ENCODE measurements at regions not wholly inside any gene's neighbourhood (a gene's known extent, or its start where the extent isn't known, plus 50 kb on each side); places are given as distances from the start of the nearest gene placed in this dataset.

DNA sequence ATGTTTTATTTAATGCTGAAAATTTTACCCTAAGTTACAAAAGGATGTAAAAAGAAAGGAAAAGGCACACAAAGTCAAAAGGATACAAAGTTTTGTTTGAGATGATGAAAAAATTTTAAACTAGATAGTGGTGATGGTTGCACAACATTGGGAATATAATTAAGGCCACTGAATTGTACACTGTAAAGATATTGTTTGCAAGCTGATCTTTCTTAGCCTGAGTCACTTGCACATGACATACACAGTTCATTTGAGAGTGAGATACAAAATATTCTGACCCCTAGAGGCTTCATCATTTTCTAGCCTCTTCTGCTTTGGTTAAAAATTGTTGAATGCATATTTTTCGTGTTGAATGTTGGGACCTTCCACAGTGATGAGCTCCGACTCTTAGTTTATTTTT, 462.6 kb downstream of the HDGFL1 start:
- DNase-seq (ENCODE audit: extremely low spot score): no peak
- intact Hi-C loops (cut with DNase I): no loop called here
- TF ChIP-seq POLR2A (IDR thresholded peaks at IDR 0.05; ENCODE audit: low read depth) (no peak), POLR2AphosphoS5 (IDR thresholded peaks at IDR 0.05) (no peak), EP300 (IDR thresholded peaks at IDR 0.05) (no peak)
- TF ChIP-seq, protein P1, sequence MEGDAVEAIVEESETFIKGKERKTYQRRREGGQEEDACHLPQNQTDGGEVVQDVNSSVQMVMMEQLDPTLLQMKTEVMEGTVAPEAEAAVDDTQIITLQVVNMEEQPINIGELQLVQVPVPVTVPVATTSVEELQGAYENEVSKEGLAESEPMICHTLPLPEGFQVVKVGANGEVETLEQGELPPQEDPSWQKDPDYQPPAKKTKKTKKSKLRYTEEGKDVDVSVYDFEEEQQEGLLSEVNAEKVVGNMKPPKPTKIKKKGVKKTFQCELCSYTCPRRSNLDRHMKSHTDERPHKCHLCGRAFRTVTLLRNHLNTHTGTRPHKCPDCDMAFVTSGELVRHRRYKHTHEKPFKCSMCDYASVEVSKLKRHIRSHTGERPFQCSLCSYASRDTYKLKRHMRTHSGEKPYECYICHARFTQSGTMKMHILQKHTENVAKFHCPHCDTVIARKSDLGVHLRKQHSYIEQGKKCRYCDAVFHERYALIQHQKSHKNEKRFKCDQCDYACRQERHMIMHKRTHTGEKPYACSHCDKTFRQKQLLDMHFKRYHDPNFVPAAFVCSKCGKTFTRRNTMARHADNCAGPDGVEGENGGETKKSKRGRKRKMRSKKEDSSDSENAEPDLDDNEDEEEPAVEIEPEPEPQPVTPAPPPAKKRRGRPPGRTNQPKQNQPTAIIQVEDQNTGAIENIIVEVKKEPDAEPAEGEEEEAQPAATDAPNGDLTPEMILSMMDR (IDR thresholded peaks at IDR 0.05): no peak

DNA sequence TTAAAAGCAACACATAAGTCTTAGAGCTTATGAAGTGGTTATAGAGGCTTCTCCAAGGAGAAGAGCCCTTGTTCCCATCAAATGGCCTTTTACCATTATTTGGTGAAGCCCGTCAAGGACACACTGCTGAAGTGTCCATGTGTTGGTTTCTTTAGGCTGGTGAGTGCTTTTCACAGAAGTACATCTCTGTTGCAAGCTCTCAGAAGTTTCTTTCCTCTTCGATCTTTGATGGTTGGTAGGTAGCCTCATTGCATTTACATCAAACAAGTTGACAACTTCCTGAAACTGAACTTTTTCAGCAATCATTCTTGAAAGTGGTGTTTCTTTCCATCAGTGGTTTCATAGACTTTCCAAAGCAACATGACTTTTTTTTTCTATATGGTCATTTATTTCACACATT, 465.6 kb downstream of the HDGFL1 start:
- intact Hi-C loops (cut with DNase I): no loop called here
- H3K4me3 ChIP-seq: no peak overlapping the region
- DNase-seq (ENCODE audit: extremely low spot score): no peak
- no peak overlapping the region for H3K27ac ChIP-seq (replicated peaks in 1 of 4)
- H3K36me3 ChIP-seq: no peaks in the 10 kb centered on the region
- 96% methylated on average over 2 of the region's 2 CpGs for WGBS
- no peak for TF ChIP-seq POLR2A (IDR thresholded peaks at IDR 0.05; ENCODE audit: low read depth)
- no peak for TF ChIP-seq POLR2AphosphoS5 (IDR thresholded peaks at IDR 0.05)
- TF ChIP-seq, protein P1 (IDR thresholded peaks at IDR 0.05): no peak
- no peak for TF ChIP-seq EP300 (IDR thresholded peaks at IDR 0.05)
- H3K27me3 ChIP-seq: no peaks in the 10 kb centered on the region
- no peaks in the 10 kb centered on the region for H3K4me1 ChIP-seq
- no peaks in the 10 kb centered on the region for H3K9me3 ChIP-seq

More for the DNA sequence above, 462.6 kb downstream of the HDGFL1 start:
- whole genome bisulfite sequencing: 93% methylated on average over 2 of the region's 2 CpGs
- Histone ChIP-seq H3K36me3 (no peaks in the 10 kb centered on the region), H3K9me3 (no peaks in the 10 kb centered on the region), H3K4me1 (no peaks in the 10 kb centered on the region), H3K27ac (replicated peaks in 1 of 4) (no peak overlapping the region), H3K27me3 (no peaks in the 10 kb centered on the region), H3K4me3 (no peak overlapping the region)

DNA sequence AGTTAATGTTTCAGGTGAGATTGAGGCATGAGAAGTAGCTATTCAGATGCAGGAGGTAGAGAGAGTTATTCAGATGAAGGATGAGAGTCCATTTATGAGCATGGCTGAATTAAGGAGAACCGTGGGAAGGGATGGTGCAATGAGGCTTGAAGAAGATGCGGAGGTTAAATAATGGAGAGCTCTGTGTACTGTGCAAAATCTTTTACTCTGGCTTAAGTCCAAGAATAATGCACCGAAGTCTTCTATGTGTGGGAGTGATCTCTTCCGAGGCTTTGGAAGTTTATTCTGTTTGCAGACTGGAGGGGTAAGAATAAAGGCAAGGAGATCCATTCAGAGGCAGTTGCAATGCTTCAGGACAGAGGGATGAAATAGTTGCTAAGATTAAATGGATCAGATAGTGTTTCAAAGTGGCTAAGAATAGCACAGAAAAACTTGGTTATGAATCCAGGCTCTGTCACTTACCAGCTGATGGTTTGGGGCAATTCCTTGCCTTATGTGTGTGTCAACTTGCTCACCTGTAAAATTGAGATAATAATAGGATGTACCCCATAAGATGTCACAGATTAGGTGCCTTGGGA, 467.1 kb downstream of the HDGFL1 start:
- DNase-seq (ENCODE audit: extremely low spot score): no peak
- no peaks in the 10 kb centered on the region for H3K36me3 ChIP-seq
- no peaks in the 10 kb centered on the region for H3K27me3 ChIP-seq
- H3K27ac ChIP-seq (replicated peaks in 1 of 4): no peak overlapping the region
- TF ChIP-seq POLR2A (IDR thresholded peaks at IDR 0.05; ENCODE audit: low read depth) (no peak), EP300 (IDR thresholded peaks at IDR 0.05) (no peak), POLR2AphosphoS5 (IDR thresholded peaks at IDR 0.05) (no peak)
- TF ChIP-seq, protein P1 (IDR thresholded peaks at IDR 0.05): no peak
- H3K9me3 ChIP-seq: no peaks in the 10 kb centered on the region
- no peaks in the 10 kb centered on the region for H3K4me1 ChIP-seq
- intact Hi-C loops (cut with DNase I): no loop called here
- no peak overlapping the region for H3K4me3 ChIP-seq
- WGBS: 51% methylated on average over 4 of the region's 4 CpGs

DNA sequence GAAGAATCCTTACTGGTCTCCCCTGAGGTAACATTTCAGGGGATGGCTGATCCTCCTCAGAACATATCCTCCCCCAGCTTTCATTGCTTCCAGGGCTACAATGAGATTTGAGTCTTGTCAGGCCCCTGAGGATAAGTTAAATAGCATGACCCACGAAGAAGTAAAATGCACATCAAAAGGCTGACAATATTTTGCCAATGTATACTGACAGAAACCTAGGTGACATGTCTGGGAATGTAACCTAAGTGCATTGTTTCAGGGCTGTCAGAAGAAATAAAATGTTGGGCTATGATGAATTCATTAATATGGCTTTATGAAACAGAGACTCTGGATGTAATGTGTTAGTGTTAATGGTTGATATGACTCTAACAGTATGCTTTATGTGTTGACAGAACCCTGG, 471.5 kb downstream of the HDGFL1 start:
- WGBS: 81% methylated on average over 1 of the region's 1 CpG
- no peaks in the 10 kb centered on the region for H3K36me3 ChIP-seq
- H3K9me3 ChIP-seq: no peaks in the 10 kb centered on the region
- no peak for DNase-seq (ENCODE audit: extremely low spot score)
- intact Hi-C loops (cut with DNase I): no loop called here
- H3K27me3 ChIP-seq: no peaks in the 10 kb centered on the region
- H3K4me1 ChIP-seq: no peaks in the 10 kb centered on the region
- H3K4me3 ChIP-seq: no peak overlapping the region
- no peak for TF ChIP-seq EP300 (IDR thresholded peaks at IDR 0.05)
- TF ChIP-seq, protein P1 (IDR thresholded peaks at IDR 0.05): no peak
- no peak for TF ChIP-seq POLR2AphosphoS5 (IDR thresholded peaks at IDR 0.05)
- TF ChIP-seq POLR2A (IDR thresholded peaks at IDR 0.05; ENCODE audit: low read depth): no peak
- H3K27ac ChIP-seq (replicated peaks in 1 of 4): no peak overlapping the region

DNA sequence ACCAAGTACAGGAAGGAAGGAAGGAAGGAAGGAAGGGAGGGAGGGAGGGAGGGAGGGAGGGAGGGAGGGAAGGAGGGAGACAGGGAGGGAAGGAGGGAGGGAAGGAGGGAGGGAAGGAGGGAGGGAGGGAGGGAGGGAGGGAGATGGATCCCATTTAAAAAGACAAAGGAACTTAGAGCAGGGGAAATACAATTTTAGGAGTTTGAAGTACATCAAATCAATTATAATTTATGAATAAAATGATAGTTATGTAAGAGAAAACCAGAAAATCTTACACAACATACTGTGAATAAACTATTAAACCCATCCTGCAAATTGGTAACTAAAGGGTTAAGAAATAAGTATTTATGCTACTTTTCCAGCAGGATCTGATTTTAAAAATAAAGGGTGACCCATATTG, 475.9 kb downstream of the HDGFL1 start:
- Histone ChIP-seq H3K36me3 (no peaks in the 10 kb centered on the region), H3K4me3 (no peak overlapping the region), H3K4me1 (no peaks in the 10 kb centered on the region), H3K27me3 (no peaks in the 10 kb centered on the region), H3K27ac (replicated peaks in 1 of 4) (no peak overlapping the region), H3K9me3 (no peaks in the 10 kb centered on the region)
- no peak for TF ChIP-seq POLR2AphosphoS5 (IDR thresholded peaks at IDR 0.05)
- TF ChIP-seq, protein P1 (IDR thresholded peaks at IDR 0.05): no peak
- TF ChIP-seq EP300 (IDR thresholded peaks at IDR 0.05): no peak
- no peak for TF ChIP-seq POLR2A (IDR thresholded peaks at IDR 0.05; ENCODE audit: low read depth)
- intact Hi-C loops (cut with DNase I): no loop called here
- DNase-seq (ENCODE audit: extremely low spot score): no peak

Data from esophagus muscularis mucosa (tissue), 4 donors.